ENCODE measurements at regions not wholly inside any gene's neighbourhood (a gene's known extent, or its start where the extent isn't known, plus 50 kb on each side); places are given as distances from the start of the nearest gene placed in this dataset.

GRCh38 chrX:104315555-104315954, 60.8 kb upstream of the ESX1 start:
- TF ChIP-seq CTCF (conservative IDR thresholded peaks at IDR 0.05; ENCODE audit: low read length): no peak
- no peak overlapping the region for H3K4me3 ChIP-seq (ENCODE audit: low read length)
- DNase-seq (ENCODE audit: low read depth): peak; percentile 58

GRCh38 chrX:104310657-104311254, 56.0 kb upstream of the ESX1 start:
- no peak overlapping the region for H3K4me3 ChIP-seq (ENCODE audit: low read length)
- no peak for DNase-seq (ENCODE audit: low read depth)
- TF ChIP-seq CTCF (conservative IDR thresholded peaks at IDR 0.05; ENCODE audit: low read length): no peak

DNA sequence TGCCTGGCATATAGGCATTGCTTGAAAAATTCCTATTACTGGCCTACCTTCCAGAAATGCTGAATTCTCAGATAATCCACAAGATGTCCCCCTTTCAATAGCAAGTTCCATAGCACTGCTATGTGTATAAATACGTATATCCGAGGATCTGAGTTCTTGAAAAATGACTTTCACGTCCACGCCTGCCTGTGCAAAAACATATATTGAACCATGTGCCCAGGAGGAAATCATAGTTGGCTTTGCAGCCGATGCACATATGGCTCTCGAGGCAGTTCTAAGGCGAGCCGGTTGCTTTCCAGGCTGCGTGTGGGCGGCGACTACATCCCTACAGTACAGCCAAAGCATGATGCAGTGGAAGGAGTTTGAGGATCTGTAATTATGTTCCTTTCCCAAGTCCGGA, 55.4 kb upstream of the ESX1 start:
- H3K4me3 ChIP-seq (ENCODE audit: low read length): peak overlapping the region; percentile 45
- peak; percentile 41 for DNase-seq (ENCODE audit: low read depth)
- TF ChIP-seq CTCF (conservative IDR thresholded peaks at IDR 0.05; ENCODE audit: low read length): peak; percentile 59

DNA sequence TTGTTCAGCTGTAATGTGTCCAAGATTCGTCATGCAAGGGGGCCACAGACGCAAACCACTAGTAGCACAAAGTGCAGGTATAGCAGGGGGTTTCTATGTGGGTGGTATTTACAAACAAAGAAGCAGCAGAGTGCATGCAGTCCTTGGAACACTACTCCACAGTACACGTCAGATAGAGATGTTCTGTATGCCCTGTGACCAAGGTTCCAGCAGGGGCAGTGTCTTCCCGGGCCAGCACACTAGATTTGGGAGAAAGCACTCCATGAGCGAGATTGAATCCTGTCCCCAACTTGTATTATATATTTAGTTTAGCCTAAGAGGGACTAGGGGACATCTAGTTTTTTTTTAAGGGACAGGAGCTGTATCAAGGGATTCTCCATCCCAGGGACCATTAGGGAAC, 54.4 kb upstream of the ESX1 start:
- H3K4me3 ChIP-seq (ENCODE audit: low read length): no peak overlapping the region
- no peak for TF ChIP-seq CTCF (conservative IDR thresholded peaks at IDR 0.05; ENCODE audit: low read length)
- no peak for DNase-seq (ENCODE audit: low read depth)

DNA sequence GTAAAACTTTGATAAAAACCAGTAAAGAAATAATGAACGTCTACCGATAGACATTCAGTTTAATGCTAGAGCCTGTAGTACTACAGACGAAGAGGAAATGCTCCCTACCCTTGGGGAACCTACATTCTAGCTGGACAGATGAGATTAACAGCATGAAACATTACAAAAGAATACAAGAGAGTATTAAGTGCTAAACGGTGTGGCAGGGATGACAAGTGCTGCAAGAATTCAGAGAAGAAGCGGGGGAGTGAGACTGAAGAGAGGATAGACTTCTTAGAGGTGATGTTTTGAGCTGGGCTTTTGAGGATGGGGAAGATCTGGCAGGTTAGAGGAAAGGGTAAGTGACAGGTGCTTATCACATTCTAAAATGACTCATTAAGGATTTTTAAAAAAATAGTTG, 52.6 kb upstream of the ESX1 start:
- TF ChIP-seq CTCF (conservative IDR thresholded peaks at IDR 0.05; ENCODE audit: low read length): no peak
- no peak for DNase-seq (ENCODE audit: low read depth)
- no peak overlapping the region for H3K4me3 ChIP-seq (ENCODE audit: low read length)

- DNase-seq (ENCODE audit: low read depth): no peak
- no peak for TF ChIP-seq CTCF (conservative IDR thresholded peaks at IDR 0.05; ENCODE audit: low read length)
- H3K4me3 ChIP-seq (ENCODE audit: low read length): no peak overlapping the region
Observed at GRCh38 chrX:104306180-104306579, 51.4 kb upstream of the ESX1 start.

Data from AG10803 (cell line).